NCI-H2196 treated with DMSO at 0.1 percent for 48 hours (cell line): ENCODE measurements at regions not wholly inside any gene's neighbourhood (a gene's known extent, or its start where the extent isn't known, plus 50 kb on each side); places are given as distances from the start of the nearest gene placed in this dataset.

Experiments
- DNase-seq: peaks from one replicate; lab custom pipeline; 2025; ENCODE audit not compliant: unreplicated experiment; lab: John Stamatoyannopoulos, UW

- no peak for DNase-seq
These were observed 217.5 kb downstream of the SOX9 start for GRCh38 chr17:72338304-72338703.

- no peak for DNase-seq
These were observed 218.3 kb downstream of the SOX9 start for GRCh38 chr17:72338847-72339790.

- DNase-seq: no peak
These were observed 220.0 kb downstream of the SOX9 start for GRCh38 chr17:72340836-72341235.

GRCh38 chr17:72342061-72342460, 221.2 kb downstream of the SOX9 start:
- no peak for DNase-seq

- no peak for DNase-seq
These were observed 222.1 kb downstream of the SOX9 start for GRCh38 chr17:72342627-72343527.

- DNase-seq: no peak
These were observed 223.1 kb downstream of the SOX9 start for GRCh38 chr17:72343911-72344310.

GRCh38 chr17:72344613-72345012, 223.8 kb downstream of the SOX9 start:
- no peak for DNase-seq

GRCh38 chr17:72345088-72345487, 224.3 kb downstream of the SOX9 start:
- no peak for DNase-seq

- DNase-seq: no peak
These were observed 224.7 kb downstream of the SOX9 start for GRCh38 chr17:72345536-72345935.

- DNase-seq: no peak
These were observed 225.5 kb downstream of the SOX9 start for GRCh38 chr17:72346306-72346705.

GRCh38 chr17:72349011-72349410, 228.2 kb downstream of the SOX9 start:
- DNase-seq: no peak

- DNase-seq: no peak
These were observed 228.7 kb downstream of the SOX9 start for GRCh38 chr17:72349491-72349995.

- no peak for DNase-seq
These were observed 229.3 kb downstream of the SOX9 start for GRCh38 chr17:72350073-72350472.

- no peak for DNase-seq
These were observed 230.5 kb downstream of the SOX9 start for GRCh38 chr17:72351365-72351764.

GRCh38 chr17:72351884-72352346, 231.1 kb downstream of the SOX9 start:
- no peak for DNase-seq

- no peak for DNase-seq
These were observed 232.7 kb downstream of the SOX9 start for GRCh38 chr17:72353502-72353901.

GRCh38 chr17:72354071-72354470, 233.3 kb downstream of the SOX9 start:
- DNase-seq: no peak

- DNase-seq: no peak
These were observed 237.0 kb downstream of the SOX9 start for GRCh38 chr17:72357764-72358365.

- DNase-seq: no peak
These were observed 237.6 kb downstream of the SOX9 start for GRCh38 chr17:72358465-72358864.

GRCh38 chr17:72359274-72359673, 238.5 kb downstream of the SOX9 start:
- DNase-seq: no peak

- no peak for DNase-seq
These were observed 239.0 kb downstream of the SOX9 start for GRCh38 chr17:72359811-72360210.
